Liver (tissue), 8 donors: ENCODE measurements at regions not wholly inside any gene's neighbourhood (a gene's known extent, or its start where the extent isn't known, plus 50 kb on each side); places are given as distances from the start of the nearest gene placed in this dataset.

Experiments used
- DNase-seq: peaks from one replicate; pipeline ENCODE4 v3.0.0-alpha.2; 2017; ENCODE audit warnings: low spot score
- H3K27ac ChIP-seq, 2 donors: one replicate each; pipeline ENCODE4 v1.7.0; 2013; ENCODE audit warnings: inconsistent platforms in 2 of 2, low read length in 2 of 2, control low read depth in 1 of 2, low read depth in 1 of 2, mild to moderate bottlenecking in 1 of 2
- H3K27me3 ChIP-seq, 4 donors: one replicate each; pipeline versions ENCODE4 v1.6.1 to v1.7.0; 2013; ENCODE audit warnings: low read length in 3 of 4, inconsistent platforms in 1 of 4, mild to moderate bottlenecking in 1 of 4, moderate library complexity in 1 of 4; ENCODE audit not compliant: control insufficient read depth in 4 of 4, insufficient read depth in 4 of 4
- H3K36me3 ChIP-seq, 4 donors: one replicate each; pipeline versions ENCODE4 v1.6.1 to v1.7.0; 2013; ENCODE audit warnings: low read length in 3 of 4, mild to moderate bottlenecking in 3 of 4, low read depth in 1 of 4, moderate library complexity in 1 of 4; ENCODE audit not compliant: control insufficient read depth in 4 of 4, insufficient read depth in 3 of 4
- H3K4me1 ChIP-seq, 4 donors: one replicate each; pipeline versions ENCODE4 v1.6.1 to v1.7.0; 2013; ENCODE audit warnings: low read length in 3 of 4, mild to moderate bottlenecking in 3 of 4, moderate library complexity in 1 of 4; ENCODE audit not compliant: control insufficient read depth in 4 of 4, insufficient read depth in 4 of 4
- H3K4me3 ChIP-seq, 3 donors: one replicate each; pipeline versions ENCODE4 v1.6.1 to v1.7.0; 2013; ENCODE audit warnings: low read length in 3 of 3, control low read depth in 1 of 3, low read depth in 1 of 3, mild to moderate bottlenecking in 1 of 3
- H3K9ac ChIP-seq, 2 donors: one replicate each; pipeline ENCODE4 v1.7.0; 2013; ENCODE audit warnings: low read length in 2 of 2, mild to moderate bottlenecking in 2 of 2, moderate library complexity in 2 of 2, control low read depth in 1 of 2, low read depth in 1 of 2
- H3K9me3 ChIP-seq, 4 donors: one replicate each; pipeline versions ENCODE4 v1.6.1 to v1.7.0; 2013; ENCODE audit warnings: low read length in 3 of 4; ENCODE audit not compliant: control insufficient read depth in 4 of 4
- EGR1 ChIP-seq, 2 donors: IDR thresholded peaks; 2 replicates each; pipeline ENCODE4 v1.6.1; 2016 to 2018; ENCODE audit warnings: antibody characterized with exemption in 2 of 2, low read depth in 2 of 2
- FOXA1 ChIP-seq: IDR thresholded peaks from 2 replicates; pipeline ENCODE4 v1.6.1; 2016; ENCODE audit warnings: antibody characterized with exemption
- FOXA2 ChIP-seq: IDR thresholded peaks from 2 replicates; pipeline ENCODE4 v1.6.1; 2016; ENCODE audit warnings: antibody characterized with exemption
- GABPA ChIP-seq, 2 donors: IDR thresholded peaks in 1 of 2; conservative IDR thresholded peaks in 1 of 2; 2 replicates each; pipeline ENCODE4 v1.6.1; 2016; ENCODE audit warnings: antibody characterized with exemption in 2 of 2, mild to moderate bottlenecking in 1 of 2, moderate library complexity in 1 of 2
- HNF4A ChIP-seq, 2 donors: conservative IDR thresholded peaks; 2 replicates each; pipeline ENCODE4 v1.6.1; 2016; ENCODE audit warnings: antibody characterized with exemption in 2 of 2, mild to moderate bottlenecking in 2 of 2
- HNF4G ChIP-seq: IDR thresholded peaks from 2 replicates; pipeline ENCODE4 v1.6.1; 2016; ENCODE audit warnings: antibody characterized with exemption
- JUND ChIP-seq, 2 donors: IDR thresholded peaks; 2 replicates each; pipeline ENCODE4 v1.6.1; 2016; ENCODE audit warnings: antibody characterized with exemption in 2 of 2
- NR2F2 ChIP-seq: IDR thresholded peaks from 2 replicates; pipeline ENCODE4 v1.6.1; 2016; ENCODE audit warnings: antibody characterized with exemption
- RAD21 ChIP-seq, 2 donors: IDR thresholded peaks; 2 replicates each; pipeline ENCODE4 v1.6.1; 2016; ENCODE audit warnings: antibody characterized with exemption in 2 of 2, mild to moderate bottlenecking in 2 of 2
- REST ChIP-seq: IDR thresholded peaks from 2 replicates; pipeline ENCODE4 v1.6.1; 2016; ENCODE audit warnings: antibody characterized with exemption, mild to moderate bottlenecking
- RXRA ChIP-seq, 2 donors: IDR thresholded peaks; 2 replicates each; pipeline ENCODE4 v1.6.1; 2017 to 2018; ENCODE audit warnings: antibody characterized with exemption in 2 of 2, mild to moderate bottlenecking in 1 of 2
- SP1 ChIP-seq: IDR thresholded peaks from 2 replicates; pipeline ENCODE4 v1.6.1; 2018; ENCODE audit warnings: antibody characterized with exemption, mild to moderate bottlenecking
- TAF1 ChIP-seq: conservative IDR thresholded peaks from 2 replicates; pipeline ENCODE4 v1.6.1; 2016; ENCODE audit warnings: antibody characterized with exemption, mild to moderate bottlenecking
- YY1 ChIP-seq: IDR thresholded peaks from 2 replicates; pipeline ENCODE4 v1.6.1; 2016; ENCODE audit warnings: antibody characterized with exemption, mild to moderate bottlenecking
- ZBTB33 ChIP-seq: IDR thresholded peaks from 2 replicates; pipeline ENCODE4 v1.6.1; 2016; ENCODE audit warnings: antibody characterized with exemption
- WGBS: extraction: QIAGEN DNeasy Blood & Tissue Kit; methylation state at CpG from one replicate; pipeline ENCODE4 v1.1.7; 2013; 5-methylcytosine and 5-hydroxymethylcytosine counted together
- TF ChIP-seq, protein P1 (sequence below): IDR thresholded peaks from 2 replicates; pipeline ENCODE4 v1.6.1; 2016; ENCODE audit warnings: antibody characterized with exemption
- TF ChIP-seq, protein P2 (sequence below): IDR thresholded peaks from 2 replicates; pipeline ENCODE4 v1.6.1; 2016; ENCODE audit warnings: antibody characterized with exemption
- TF ChIP-seq, protein P3 (sequence below): fragments of 150-350 bp; IDR thresholded peaks from 2 replicates; pipeline ENCODE4 v1.5.1; 2017; ENCODE audit warnings: improper control_type of control experiment, low read depth, low read length; ENCODE audit not compliant: missing input control
- donor health status: healthy.
- donor health status: healthy.
- donor health status: healthy.
- donor health status: healthy.
- donor health status: healthy.

DNA sequence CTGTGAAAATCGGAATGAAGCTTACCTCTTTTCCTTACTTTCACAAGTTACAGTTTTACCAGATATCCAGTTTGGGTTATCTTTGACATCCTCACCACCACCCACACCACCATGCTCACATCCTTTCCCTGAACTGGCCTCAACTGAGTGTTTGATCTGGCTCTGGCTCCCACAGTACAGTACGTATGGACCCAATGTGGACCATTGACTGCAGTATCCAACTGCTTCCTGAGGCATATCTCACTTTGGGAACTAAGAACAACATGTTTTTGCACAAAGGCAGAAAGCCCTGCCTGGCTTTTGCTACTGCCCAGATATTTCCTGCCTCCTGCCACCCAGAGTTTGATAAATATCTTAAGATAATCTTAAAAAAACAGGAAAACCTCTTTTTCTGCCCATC is 1232.0 kb upstream of the CDH18 start:
- Histone ChIP-seq H3K27ac (no peak overlapping the region), H3K36me3 (no peaks in the 10 kb centered on the region), H3K9ac (no peak overlapping the region), H3K4me3 (no peak overlapping the region), H3K4me1 (no peaks in the 10 kb centered on the region), H3K9me3 (no peaks in the 10 kb centered on the region), H3K27me3 (no peaks in the 10 kb centered on the region)
- DNase-seq: no peak
- no peak for TF ChIP-seq ZBTB33
- no peak for TF ChIP-seq HNF4A (conservative IDR thresholded peaks at IDR 0.05)
- no peak for TF ChIP-seq FOXA1
- TF ChIP-seq REST: no peak
- no peak for TF ChIP-seq SP1
- TF ChIP-seq, protein P1, sequence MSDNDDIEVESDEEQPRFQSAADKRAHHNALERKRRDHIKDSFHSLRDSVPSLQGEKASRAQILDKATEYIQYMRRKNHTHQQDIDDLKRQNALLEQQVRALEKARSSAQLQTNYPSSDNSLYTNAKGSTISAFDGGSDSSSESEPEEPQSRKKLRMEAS: no peak
- TF ChIP-seq TAF1: no peak
- TF ChIP-seq, protein P2, sequence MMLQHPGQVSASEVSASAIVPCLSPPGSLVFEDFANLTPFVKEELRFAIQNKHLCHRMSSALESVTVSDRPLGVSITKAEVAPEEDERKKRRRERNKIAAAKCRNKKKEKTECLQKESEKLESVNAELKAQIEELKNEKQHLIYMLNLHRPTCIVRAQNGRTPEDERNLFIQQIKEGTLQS: no peak
- TF ChIP-seq GABPA (IDR thresholded peaks at IDR 0.05 in 1 of 2, conservative IDR thresholded peaks at IDR 0.05 in 1 of 2): no peak
- TF ChIP-seq, protein P3, sequence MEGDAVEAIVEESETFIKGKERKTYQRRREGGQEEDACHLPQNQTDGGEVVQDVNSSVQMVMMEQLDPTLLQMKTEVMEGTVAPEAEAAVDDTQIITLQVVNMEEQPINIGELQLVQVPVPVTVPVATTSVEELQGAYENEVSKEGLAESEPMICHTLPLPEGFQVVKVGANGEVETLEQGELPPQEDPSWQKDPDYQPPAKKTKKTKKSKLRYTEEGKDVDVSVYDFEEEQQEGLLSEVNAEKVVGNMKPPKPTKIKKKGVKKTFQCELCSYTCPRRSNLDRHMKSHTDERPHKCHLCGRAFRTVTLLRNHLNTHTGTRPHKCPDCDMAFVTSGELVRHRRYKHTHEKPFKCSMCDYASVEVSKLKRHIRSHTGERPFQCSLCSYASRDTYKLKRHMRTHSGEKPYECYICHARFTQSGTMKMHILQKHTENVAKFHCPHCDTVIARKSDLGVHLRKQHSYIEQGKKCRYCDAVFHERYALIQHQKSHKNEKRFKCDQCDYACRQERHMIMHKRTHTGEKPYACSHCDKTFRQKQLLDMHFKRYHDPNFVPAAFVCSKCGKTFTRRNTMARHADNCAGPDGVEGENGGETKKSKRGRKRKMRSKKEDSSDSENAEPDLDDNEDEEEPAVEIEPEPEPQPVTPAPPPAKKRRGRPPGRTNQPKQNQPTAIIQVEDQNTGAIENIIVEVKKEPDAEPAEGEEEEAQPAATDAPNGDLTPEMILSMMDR: no peak
- no peak for TF ChIP-seq RAD21 (IDR thresholded peaks at IDR 0.05)
- no peak for TF ChIP-seq HNF4G
- no peak for TF ChIP-seq JUND (IDR thresholded peaks at IDR 0.05)
- no peak for TF ChIP-seq YY1
- no peak for TF ChIP-seq EGR1 (IDR thresholded peaks at IDR 0.05; ENCODE audit: low read depth in 2 of 2)
- TF ChIP-seq NR2F2: no peak
- no peak for TF ChIP-seq FOXA2
- no peak for TF ChIP-seq RXRA (IDR thresholded peaks at IDR 0.05)
- 55% methylated on average over 2 of the region's 2 CpGs for WGBS
